ENCODE measurements at regions not wholly inside any gene's neighbourhood (a gene's known extent, or its start where the extent isn't known, plus 50 kb on each side); places are given as distances from the start of the nearest gene placed in this dataset.

DNA sequence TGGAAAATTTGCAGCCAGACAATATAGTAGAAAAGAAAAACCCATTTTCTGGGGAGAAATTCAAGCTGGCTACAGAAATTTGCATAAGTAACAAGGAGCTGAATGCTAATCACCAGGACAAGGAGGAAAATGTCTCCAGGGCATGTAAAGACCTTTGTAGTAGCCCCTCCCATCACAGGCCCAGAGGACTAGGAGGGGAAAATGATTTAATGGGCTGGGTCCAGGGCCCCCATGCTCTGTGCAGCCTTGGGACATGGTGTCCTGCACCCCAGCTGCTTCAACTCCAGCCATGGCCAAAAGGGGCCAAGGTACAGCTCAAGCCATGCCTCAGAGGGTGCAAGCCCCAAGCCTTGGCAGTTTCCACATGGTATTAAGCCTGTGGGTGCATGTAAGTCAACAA, 197.6 kb upstream of the POU1F1 start:
- no peak overlapping the region for H3K4me3 ChIP-seq (ENCODE audit: control insufficient read depth in 2 of 3, extremely low read depth in 1 of 3, insufficient read depth in 2 of 3, low read depth in 1 of 3, low read length in 3 of 3)
- no peak overlapping the region for H3K9ac ChIP-seq (ENCODE audit: control insufficient read depth, extremely low read depth, insufficient read depth, low read length)
- H3K27me3 ChIP-seq (ENCODE audit: control insufficient read depth, extremely low read depth, insufficient read depth, low read length), result no peaks in the 10 kb centered on the region
- no peak overlapping the region for H3K27ac ChIP-seq (ENCODE audit: control insufficient read depth, insufficient read depth, low read length)
- DNase-seq (ENCODE audit: low read depth, low spot score) (no peak), FAIRE-seq (no peak)
- H4K20me1 ChIP-seq (ENCODE audit: control insufficient read depth, extremely low read depth, insufficient read depth, low read length), result no peaks in the 10 kb centered on the region
- no peaks in the 10 kb centered on the region for H3K36me3 ChIP-seq (ENCODE audit: control insufficient read depth in 2 of 2, extremely low read depth in 1 of 2, insufficient read depth in 2 of 2, low read length in 2 of 2)
- H3K4me2 ChIP-seq (ENCODE audit: control insufficient read depth, extremely low read depth, insufficient read depth, low read depth, low read length), result no peak overlapping the region
- no peaks in the 10 kb centered on the region for H3K4me1 ChIP-seq (ENCODE audit: control insufficient read depth, extremely low read depth, insufficient read depth, low read length)
- dilution Hi-C loops (cut with MboI; ENCODE audit: extremely low pct_ligation_motif_present, low sequenced_read_pairs), result no loop called here
- TF ChIP-seq EZH2 (IDR thresholded peaks at IDR 0.05; ENCODE audit: low read length), result no peak
- TF ChIP-seq, protein P1, sequence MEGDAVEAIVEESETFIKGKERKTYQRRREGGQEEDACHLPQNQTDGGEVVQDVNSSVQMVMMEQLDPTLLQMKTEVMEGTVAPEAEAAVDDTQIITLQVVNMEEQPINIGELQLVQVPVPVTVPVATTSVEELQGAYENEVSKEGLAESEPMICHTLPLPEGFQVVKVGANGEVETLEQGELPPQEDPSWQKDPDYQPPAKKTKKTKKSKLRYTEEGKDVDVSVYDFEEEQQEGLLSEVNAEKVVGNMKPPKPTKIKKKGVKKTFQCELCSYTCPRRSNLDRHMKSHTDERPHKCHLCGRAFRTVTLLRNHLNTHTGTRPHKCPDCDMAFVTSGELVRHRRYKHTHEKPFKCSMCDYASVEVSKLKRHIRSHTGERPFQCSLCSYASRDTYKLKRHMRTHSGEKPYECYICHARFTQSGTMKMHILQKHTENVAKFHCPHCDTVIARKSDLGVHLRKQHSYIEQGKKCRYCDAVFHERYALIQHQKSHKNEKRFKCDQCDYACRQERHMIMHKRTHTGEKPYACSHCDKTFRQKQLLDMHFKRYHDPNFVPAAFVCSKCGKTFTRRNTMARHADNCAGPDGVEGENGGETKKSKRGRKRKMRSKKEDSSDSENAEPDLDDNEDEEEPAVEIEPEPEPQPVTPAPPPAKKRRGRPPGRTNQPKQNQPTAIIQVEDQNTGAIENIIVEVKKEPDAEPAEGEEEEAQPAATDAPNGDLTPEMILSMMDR (optimal IDR thresholded peaks at IDR 0.05 in 1 of 3, IDR thresholded peaks at IDR 0.05 in 1 of 3, conservative IDR thresholded peaks at IDR 0.05 in 1 of 3; ENCODE audit: extremely low read depth in 1 of 3, insufficient read depth in 2 of 3, low read length in 3 of 3), result no peak
- no peaks in the 10 kb centered on the region for H3K9me1 ChIP-seq (ENCODE audit: control insufficient read depth, extremely low read depth, insufficient read depth, low read length)
- no peaks in the 10 kb centered on the region for H3K79me2 ChIP-seq (ENCODE audit: control insufficient read depth, insufficient read depth, low read length)
- H3K9me3 ChIP-seq (ENCODE audit: control insufficient read depth, low read depth, low read length), result no peaks in the 10 kb centered on the region
- H2AFZ ChIP-seq (ENCODE audit: control insufficient read depth, low read length), result no peak overlapping the region

DNA sequence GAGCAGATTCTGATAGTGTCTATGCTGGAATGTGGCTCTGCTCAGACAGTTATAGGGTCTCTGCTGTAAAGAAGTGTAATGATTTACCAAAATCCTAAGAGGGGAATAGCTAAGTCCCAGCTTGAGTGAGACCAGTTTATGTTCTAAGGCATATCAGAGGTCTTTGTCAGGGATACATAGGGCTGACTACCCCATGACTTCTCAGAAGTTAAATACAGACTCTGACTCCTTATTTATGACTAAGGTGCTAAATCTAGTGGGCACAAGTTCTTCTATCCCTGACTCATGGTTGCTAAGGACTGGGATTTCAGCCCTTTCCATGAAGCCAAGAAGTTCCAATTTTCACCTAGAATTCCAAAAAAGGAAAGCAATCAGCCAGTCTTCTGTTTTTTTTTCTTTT, 192.6 kb upstream of the POU1F1 start:
- no peak for FAIRE-seq
- Histone ChIP-seq H3K4me1 (ENCODE audit: control insufficient read depth, extremely low read depth, insufficient read depth, low read length) (no peaks in the 10 kb centered on the region), H3K4me3 (ENCODE audit: control insufficient read depth in 2 of 3, extremely low read depth in 1 of 3, insufficient read depth in 2 of 3, low read depth in 1 of 3, low read length in 3 of 3) (no peak overlapping the region), H3K36me3 (ENCODE audit: control insufficient read depth in 2 of 2, extremely low read depth in 1 of 2, insufficient read depth in 2 of 2, low read length in 2 of 2) (no peaks in the 10 kb centered on the region), H2AFZ (ENCODE audit: control insufficient read depth, low read length) (no peak overlapping the region), H3K27ac (ENCODE audit: control insufficient read depth, insufficient read depth, low read length) (no peak overlapping the region), H3K79me2 (ENCODE audit: control insufficient read depth, insufficient read depth, low read length) (no peaks in the 10 kb centered on the region), H3K9me3 (ENCODE audit: control insufficient read depth, low read depth, low read length) (no peaks in the 10 kb centered on the region), H3K27me3 (ENCODE audit: control insufficient read depth, extremely low read depth, insufficient read depth, low read length) (no peaks in the 10 kb centered on the region), H3K9me1 (ENCODE audit: control insufficient read depth, extremely low read depth, insufficient read depth, low read length) (no peaks in the 10 kb centered on the region), H4K20me1 (ENCODE audit: control insufficient read depth, extremely low read depth, insufficient read depth, low read length) (no peaks in the 10 kb centered on the region), H3K4me2 (ENCODE audit: control insufficient read depth, extremely low read depth, insufficient read depth, low read depth, low read length) (no peak overlapping the region), H3K9ac (ENCODE audit: control insufficient read depth, extremely low read depth, insufficient read depth, low read length) (no peak overlapping the region)
- TF ChIP-seq, protein P1 (optimal IDR thresholded peaks at IDR 0.05 in 1 of 3, IDR thresholded peaks at IDR 0.05 in 1 of 3, conservative IDR thresholded peaks at IDR 0.05 in 1 of 3; ENCODE audit: extremely low read depth in 1 of 3, insufficient read depth in 2 of 3, low read length in 3 of 3), result no peak
- TF ChIP-seq EZH2 (IDR thresholded peaks at IDR 0.05; ENCODE audit: low read length), result no peak
- dilution Hi-C loops (cut with MboI; ENCODE audit: extremely low pct_ligation_motif_present, low sequenced_read_pairs), result no loop called here
- no peak for DNase-seq (ENCODE audit: low read depth, low spot score)

Data from keratinocyte (primary cell).